HG02970 (cell line): ENCODE measurements at regions not wholly inside any gene's neighbourhood (a gene's known extent, or its start where the extent isn't known, plus 50 kb on each side); places are given as distances from the start of the nearest gene placed in this dataset.

ENCODE experiments used
- ATAC-seq: cut with Tn5 transposase; IDR thresholded peaks from one replicate; pipeline ENCODE4 v1.9.1; 2021; ENCODE audit warnings: mild to moderate bottlenecking, moderate library complexity, moderate number of reproducible peaks; ENCODE audit not compliant: unreplicated experiment, low FRiP score

GRCh38 chr6:14921170-14921569, 324.7 kb upstream of the JARID2 start:
- ATAC-seq, result no peak

GRCh38 chr6:14921878-14922671, 323.8 kb upstream of the JARID2 start:
- no peak for ATAC-seq

- no peak for ATAC-seq
Measured at GRCh38 chr6:14922706-14923460, 323.0 kb upstream of the JARID2 start.

- no peak for ATAC-seq
Measured at GRCh38 chr6:14924126-14925024, 321.5 kb upstream of the JARID2 start.

- ATAC-seq, result no peak
Measured at GRCh38 chr6:14925025-14925698, 320.7 kb upstream of the JARID2 start.

- no peak for ATAC-seq
Measured at GRCh38 chr6:14925699-14926026, 320.2 kb upstream of the JARID2 start.

- no peak for ATAC-seq
Measured at GRCh38 chr6:14927398-14927797, 318.5 kb upstream of the JARID2 start.

- no peak for ATAC-seq
Measured at GRCh38 chr6:14929291-14929690, 316.6 kb upstream of the JARID2 start.

GRCh38 chr6:14930366-14930989, 315.4 kb upstream of the JARID2 start:
- no peak for ATAC-seq

- no peak for ATAC-seq
Measured at GRCh38 chr6:14932485-14933182, 313.2 kb upstream of the JARID2 start.

- ATAC-seq, result no peak
Measured at GRCh38 chr6:14933183-14933544, 312.7 kb upstream of the JARID2 start.

GRCh38 chr6:14934013-14934412, 311.9 kb upstream of the JARID2 start:
- ATAC-seq, result no peak

- no peak for ATAC-seq
Measured at GRCh38 chr6:14934844-14935243, 311.0 kb upstream of the JARID2 start.

GRCh38 chr6:14936861-14937260, 309.0 kb upstream of the JARID2 start:
- ATAC-seq, result no peak

GRCh38 chr6:14943116-14943515, 302.8 kb upstream of the JARID2 start:
- no peak for ATAC-seq

- no peak for ATAC-seq
Measured at GRCh38 chr6:14944593-14944992, 301.3 kb upstream of the JARID2 start.

- ATAC-seq, result no peak
Measured at GRCh38 chr6:14945461-14946185, 300.2 kb upstream of the JARID2 start.

GRCh38 chr6:14946753-14947152, 299.1 kb upstream of the JARID2 start:
- ATAC-seq, result no peak
